Body of pancreas (tissue), 4 donors: ENCODE measurements at regions not wholly inside any gene's neighbourhood (a gene's known extent, or its start where the extent isn't known, plus 50 kb on each side); places are given as distances from the start of the nearest gene placed in this dataset.

Source experiments
- POLR2A ChIP-seq, 3 donors: fragments of 450-650 bp; IDR thresholded peaks; one replicate each; pipeline ENCODE4 v1.6.1; 2016; ENCODE audit warnings: antibody characterized with exemption in 3 of 3, mild to moderate bottlenecking in 2 of 3
- TF ChIP-seq, protein P1 (sequence below), 7 experiments: fragments of 450-650 bp in 4 of 7; fragments of 200-600 bp in 3 of 7; sonication (generic) in 3 of 7; IDR thresholded peaks; one replicate each; pipeline ENCODE4 v1.5.1; 2016 to 2019; ENCODE audit warnings: antibody characterized with exemption in 7 of 7

DNA sequence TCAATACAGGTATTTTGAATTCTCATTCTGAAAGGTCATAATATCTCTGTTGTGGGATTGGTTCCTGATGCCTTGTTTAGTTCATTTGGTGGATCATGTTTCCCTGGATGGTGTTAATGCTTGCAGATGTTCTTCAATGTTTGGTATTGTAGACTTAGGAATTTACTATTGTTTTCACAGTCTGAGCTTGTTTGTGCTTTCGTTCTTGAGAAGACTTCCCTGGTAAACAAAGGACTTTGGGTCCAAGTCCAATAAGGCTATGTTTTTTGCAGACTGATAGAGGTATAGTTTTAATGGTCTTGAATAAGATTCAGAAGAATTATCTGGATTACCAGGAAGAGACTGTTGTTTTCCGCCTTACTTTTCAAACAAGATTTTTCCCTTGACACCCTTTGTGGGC lies 1646.3 kb downstream of the AMY1C start:
- TF ChIP-seq, protein P1, sequence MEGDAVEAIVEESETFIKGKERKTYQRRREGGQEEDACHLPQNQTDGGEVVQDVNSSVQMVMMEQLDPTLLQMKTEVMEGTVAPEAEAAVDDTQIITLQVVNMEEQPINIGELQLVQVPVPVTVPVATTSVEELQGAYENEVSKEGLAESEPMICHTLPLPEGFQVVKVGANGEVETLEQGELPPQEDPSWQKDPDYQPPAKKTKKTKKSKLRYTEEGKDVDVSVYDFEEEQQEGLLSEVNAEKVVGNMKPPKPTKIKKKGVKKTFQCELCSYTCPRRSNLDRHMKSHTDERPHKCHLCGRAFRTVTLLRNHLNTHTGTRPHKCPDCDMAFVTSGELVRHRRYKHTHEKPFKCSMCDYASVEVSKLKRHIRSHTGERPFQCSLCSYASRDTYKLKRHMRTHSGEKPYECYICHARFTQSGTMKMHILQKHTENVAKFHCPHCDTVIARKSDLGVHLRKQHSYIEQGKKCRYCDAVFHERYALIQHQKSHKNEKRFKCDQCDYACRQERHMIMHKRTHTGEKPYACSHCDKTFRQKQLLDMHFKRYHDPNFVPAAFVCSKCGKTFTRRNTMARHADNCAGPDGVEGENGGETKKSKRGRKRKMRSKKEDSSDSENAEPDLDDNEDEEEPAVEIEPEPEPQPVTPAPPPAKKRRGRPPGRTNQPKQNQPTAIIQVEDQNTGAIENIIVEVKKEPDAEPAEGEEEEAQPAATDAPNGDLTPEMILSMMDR (IDR thresholded peaks at IDR 0.05) = no peak
- no peak for TF ChIP-seq POLR2A (IDR thresholded peaks at IDR 0.05)
